Esophagus muscularis mucosa (tissue), 4 donors: ENCODE measurements at regions not wholly inside any gene's neighbourhood (a gene's known extent, or its start where the extent isn't known, plus 50 kb on each side); places are given as distances from the start of the nearest gene placed in this dataset.

Experiments used
- DNase-seq: peaks from one replicate; pipeline ENCODE4 v3.0.0-alpha.2; 2017; ENCODE audit errors: extremely low spot score
- H3K27ac ChIP-seq, 4 donors: fragments of 200-600 bp; sonication (generic); replicated peaks in 1 of 4; 1 replicate in 3 of 4; 2 replicates in 1 of 4; pipeline ENCODE4 v1.5.1; 2016 to 2019; ENCODE audit warnings: mild to moderate bottlenecking in 1 of 4
- H3K27me3 ChIP-seq, 4 donors: fragments of 200-600 bp; sonication (generic); one replicate each; pipeline versions ENCODE4 v1.5.1 to v1.6.0; 2016 to 2019
- H3K36me3 ChIP-seq, 4 donors: fragments of 200-600 bp; sonication (generic); one replicate each; pipeline ENCODE4 v1.5.1; 2016 to 2019
- H3K4me1 ChIP-seq, 4 donors: fragments of 200-600 bp; sonication (generic); one replicate each; pipeline ENCODE4 v1.5.1; 2016 to 2019
- H3K4me3 ChIP-seq, 4 donors: fragments of 200-600 bp; sonication (generic); 1 replicate in 2 of 4; 2 replicates in 2 of 4; pipeline ENCODE4 v1.5.1; 2016 to 2019; ENCODE audit warnings: mild to moderate bottlenecking in 4 of 4, moderate library complexity in 1 of 4
- H3K9me3 ChIP-seq, 4 donors: fragments of 200-600 bp; sonication (generic); 1 replicate in 3 of 4; 2 replicates in 1 of 4; pipeline ENCODE4 v1.5.1; 2016 to 2019
- EP300 ChIP-seq: sonication (generic); formaldehyde crosslinking; IDR thresholded peaks from one replicate; pipeline ENCODE4 v1.6.1; 2017; ENCODE audit warnings: antibody characterized with exemption
- POLR2A ChIP-seq: fragments of 450-650 bp; IDR thresholded peaks from one replicate; pipeline ENCODE4 v1.6.1; 2017; ENCODE audit warnings: antibody characterized with exemption, moderate library complexity, mild to moderate bottlenecking, low read depth
- POLR2AphosphoS5 ChIP-seq, 2 donors: sonication (generic); formaldehyde crosslinking; IDR thresholded peaks; one replicate each; pipeline ENCODE4 v1.6.1; 2017; ENCODE audit warnings: antibody characterized with exemption in 2 of 2
- WGBS: methylation state at CpG from one replicate; pipeline ENCODE4 v1.1.5; 2018; 5-methylcytosine and 5-hydroxymethylcytosine counted together
- intact Hi-C: fragments of 100-400 bp; cut with DNase I; formaldehyde crosslinking; loops from one replicate; pipeline ENCODE4 v1.15.1; 2023
- TF ChIP-seq, protein P1 (sequence below), 3 experiments: fragments of 200-600 bp in 2 of 3; fragments of 450-650 bp in 1 of 3; sonication (generic) in 2 of 3; IDR thresholded peaks; one replicate each; pipeline ENCODE4 v1.5.1; 2017 to 2019; ENCODE audit warnings: antibody characterized with exemption in 3 of 3, mild to moderate bottlenecking in 2 of 3, moderate library complexity in 1 of 3

DNA sequence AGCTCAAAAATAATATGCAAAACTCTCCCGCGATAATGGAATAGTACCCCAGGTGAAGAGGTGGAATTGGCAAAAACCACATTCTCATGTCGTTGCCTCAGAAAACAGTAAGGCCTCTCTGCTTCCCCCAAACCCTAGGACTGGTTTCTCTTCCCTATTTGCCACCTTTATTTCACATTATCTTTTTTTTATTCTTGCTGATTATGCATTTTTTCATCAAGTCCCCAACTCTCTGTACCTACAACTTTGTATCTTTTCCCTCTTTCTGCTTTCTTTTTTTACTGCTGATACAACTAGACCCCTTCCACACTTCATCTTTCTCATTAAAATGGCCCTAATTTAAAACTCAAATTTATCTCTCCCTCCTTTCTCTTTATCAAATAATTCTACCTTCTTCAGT lies 1472.2 kb downstream of the SUCLG1 start:
- intact Hi-C loops = no loop called here
- DNase-seq = no peak
- 93% methylated on average over 3 of the region's 3 CpGs for WGBS
- Histone ChIP-seq H3K4me3 (no peak overlapping the region), H3K27me3 (no peaks in the 10 kb centered on the region), H3K36me3 (no peaks in the 10 kb centered on the region), H3K4me1 (no peaks in the 10 kb centered on the region), H3K27ac (no peak overlapping the region), H3K9me3 (no peaks in the 10 kb centered on the region)
- no peak for TF ChIP-seq POLR2AphosphoS5 (IDR thresholded peaks at IDR 0.05)
- no peak for TF ChIP-seq EP300
- TF ChIP-seq, protein P1, sequence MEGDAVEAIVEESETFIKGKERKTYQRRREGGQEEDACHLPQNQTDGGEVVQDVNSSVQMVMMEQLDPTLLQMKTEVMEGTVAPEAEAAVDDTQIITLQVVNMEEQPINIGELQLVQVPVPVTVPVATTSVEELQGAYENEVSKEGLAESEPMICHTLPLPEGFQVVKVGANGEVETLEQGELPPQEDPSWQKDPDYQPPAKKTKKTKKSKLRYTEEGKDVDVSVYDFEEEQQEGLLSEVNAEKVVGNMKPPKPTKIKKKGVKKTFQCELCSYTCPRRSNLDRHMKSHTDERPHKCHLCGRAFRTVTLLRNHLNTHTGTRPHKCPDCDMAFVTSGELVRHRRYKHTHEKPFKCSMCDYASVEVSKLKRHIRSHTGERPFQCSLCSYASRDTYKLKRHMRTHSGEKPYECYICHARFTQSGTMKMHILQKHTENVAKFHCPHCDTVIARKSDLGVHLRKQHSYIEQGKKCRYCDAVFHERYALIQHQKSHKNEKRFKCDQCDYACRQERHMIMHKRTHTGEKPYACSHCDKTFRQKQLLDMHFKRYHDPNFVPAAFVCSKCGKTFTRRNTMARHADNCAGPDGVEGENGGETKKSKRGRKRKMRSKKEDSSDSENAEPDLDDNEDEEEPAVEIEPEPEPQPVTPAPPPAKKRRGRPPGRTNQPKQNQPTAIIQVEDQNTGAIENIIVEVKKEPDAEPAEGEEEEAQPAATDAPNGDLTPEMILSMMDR (IDR thresholded peaks at IDR 0.05) = no peak
- TF ChIP-seq POLR2A = no peak

DNA sequence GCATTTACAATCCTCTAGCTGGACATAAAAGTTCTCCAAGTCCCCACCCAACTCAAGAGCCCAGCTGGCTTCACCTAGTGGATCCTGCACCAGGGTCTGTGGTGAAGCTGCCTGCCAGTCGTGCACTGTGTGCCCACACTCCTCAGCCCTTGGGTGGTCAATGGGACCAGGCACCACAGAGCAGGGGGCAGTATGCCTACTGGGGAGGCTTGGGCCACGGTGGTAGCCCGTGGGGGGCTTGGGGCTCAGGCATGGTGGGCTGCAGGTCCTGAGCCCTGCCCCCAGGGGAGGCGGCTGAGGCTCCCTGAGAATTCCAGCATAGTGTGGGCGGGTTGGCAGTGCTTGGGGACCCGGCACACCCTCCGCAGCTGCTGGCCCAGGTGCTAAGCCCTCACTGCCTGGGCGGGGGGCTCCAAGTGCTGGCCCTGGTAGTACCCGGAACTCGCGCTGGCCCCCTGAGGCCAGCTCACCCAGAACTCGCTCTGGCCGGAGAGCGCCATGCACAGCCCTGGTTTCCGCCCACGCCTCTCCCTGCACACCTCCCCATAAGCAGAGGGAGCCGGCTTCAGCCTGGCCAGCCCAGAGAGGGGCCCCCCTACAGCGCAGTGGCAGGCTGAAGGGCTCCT lies 1473.4 kb downstream of the SUCLG1 start:
- intact Hi-C loops = no loop called here
- Histone ChIP-seq H3K36me3 (no peaks in the 10 kb centered on the region), H3K27ac (no peak overlapping the region), H3K27me3 (no peaks in the 10 kb centered on the region), H3K4me1 (no peaks in the 10 kb centered on the region), H3K9me3 (peaks cover 0 to 7% (median 3%) of the 10 kb centered on the region in 4 donors), H3K4me3 (no peak overlapping the region)
- no CpG with 5 or more reads among the region's 18 CpGs for WGBS
- no peak for TF ChIP-seq EP300
- TF ChIP-seq POLR2A = no peak
- TF ChIP-seq POLR2AphosphoS5 (IDR thresholded peaks at IDR 0.05) = no peak
- TF ChIP-seq, protein P1 (IDR thresholded peaks at IDR 0.05) = no peak
- DNase-seq = no peak

DNA sequence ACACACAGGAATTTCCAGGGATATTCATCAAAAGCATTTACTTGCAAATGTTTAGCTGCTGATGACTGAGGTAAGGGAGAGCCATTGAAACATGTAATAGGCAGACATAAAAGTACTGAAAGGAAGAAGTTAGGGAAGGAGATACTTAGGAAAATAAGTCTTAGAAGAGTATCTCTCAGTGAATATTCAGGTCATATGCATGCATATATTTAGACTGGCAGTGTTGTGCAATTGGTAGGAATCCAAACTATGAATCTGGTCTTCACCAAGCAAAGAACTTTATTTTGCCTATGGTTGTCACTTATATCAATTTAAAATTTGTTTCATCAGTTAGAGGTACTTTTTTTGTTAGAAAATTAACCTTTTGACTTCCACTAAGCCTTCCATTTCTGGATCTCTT lies 1490.7 kb downstream of the SUCLG1 start:
- peaks cover 0 to 21% (median 7%) of the 10 kb centered on the region in 4 donors for H3K4me1 ChIP-seq
- H3K4me3 ChIP-seq = no peak overlapping the region
- intact Hi-C loops = no loop called here
- DNase-seq = no peak
- TF ChIP-seq POLR2AphosphoS5 (IDR thresholded peaks at IDR 0.05) (no peak), POLR2A (no peak), EP300 (no peak)
- TF ChIP-seq, protein P1 (IDR thresholded peaks at IDR 0.05) = no peak
- no peaks in the 10 kb centered on the region for H3K27me3 ChIP-seq
- no peak overlapping the region for H3K27ac ChIP-seq
- no peaks in the 10 kb centered on the region for H3K36me3 ChIP-seq
- H3K9me3 ChIP-seq = no peaks in the 10 kb centered on the region

DNA sequence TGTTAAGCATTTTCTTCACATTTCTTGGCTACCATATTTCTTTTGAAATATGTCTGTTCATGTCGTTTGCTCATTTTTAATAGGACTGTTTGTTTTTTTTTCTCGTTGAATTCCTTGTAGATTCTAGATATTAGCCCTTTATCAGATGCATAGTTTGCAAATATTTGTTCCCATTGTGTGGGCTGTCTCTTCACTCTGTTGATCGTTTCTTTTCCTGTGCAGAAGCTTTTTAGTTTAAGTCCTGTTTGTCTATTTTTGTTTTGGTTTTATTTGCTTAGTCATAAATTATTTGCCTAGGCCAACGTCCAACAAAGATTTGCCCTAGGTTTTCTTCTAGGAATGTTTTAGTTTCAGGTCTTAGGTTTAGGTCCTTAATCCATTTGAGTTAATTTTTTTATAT lies 1494.7 kb downstream of the SUCLG1 start:
- Histone ChIP-seq H3K9me3 (no peaks in the 10 kb centered on the region), H3K4me3 (no peak overlapping the region), H3K27me3 (no peaks in the 10 kb centered on the region), H3K27ac (no peak overlapping the region), H3K36me3 (no peaks in the 10 kb centered on the region), H3K4me1 (peaks cover 0 to 21% (median 7%) of the 10 kb centered on the region in 4 donors)
- WGBS = 75% methylated on average over 4 of the region's 4 CpGs
- TF ChIP-seq, protein P1 (IDR thresholded peaks at IDR 0.05) = no peak
- TF ChIP-seq POLR2AphosphoS5 (IDR thresholded peaks at IDR 0.05) = no peak
- no peak for TF ChIP-seq EP300
- TF ChIP-seq POLR2A = no peak
- no peak for DNase-seq
- intact Hi-C loops = no loop called here

DNA sequence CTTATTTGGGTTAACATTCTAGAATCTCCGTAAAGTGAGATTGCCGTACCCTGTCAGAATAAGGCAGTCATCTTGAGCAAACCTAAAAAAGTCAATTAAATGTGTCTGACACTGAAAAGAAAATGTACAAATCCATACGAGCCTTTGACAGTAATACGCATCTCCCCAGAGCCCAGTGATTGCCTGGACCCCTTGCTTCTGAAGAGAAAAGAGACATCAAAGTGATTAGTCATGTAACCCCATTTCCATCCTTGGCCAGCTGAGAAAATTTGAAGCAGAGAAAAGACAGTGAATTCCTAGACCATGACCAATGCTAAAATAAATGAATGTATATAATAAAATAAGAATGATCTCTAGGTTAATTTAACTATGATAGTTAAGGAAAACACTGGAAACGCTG lies 1499.4 kb downstream of the SUCLG1 start:
- no peak for DNase-seq
- WGBS = 76% methylated on average over 5 of the region's 5 CpGs
- no peaks in the 10 kb centered on the region for H3K27me3 ChIP-seq
- no peaks in the 10 kb centered on the region for H3K9me3 ChIP-seq
- no peak overlapping the region for H3K4me3 ChIP-seq
- intact Hi-C loops = no loop called here
- no peak for TF ChIP-seq POLR2AphosphoS5 (IDR thresholded peaks at IDR 0.05)
- TF ChIP-seq, protein P1 (IDR thresholded peaks at IDR 0.05) = no peak
- TF ChIP-seq EP300 = no peak
- TF ChIP-seq POLR2A = no peak
- H3K36me3 ChIP-seq = no peaks in the 10 kb centered on the region
- no peaks in the 10 kb centered on the region for H3K4me1 ChIP-seq
- no peak overlapping the region for H3K27ac ChIP-seq
